ENCODE measurements at regions not wholly inside any gene's neighbourhood (a gene's known extent, or its start where the extent isn't known, plus 50 kb on each side); places are given as distances from the start of the nearest gene placed in this dataset.

DNA sequence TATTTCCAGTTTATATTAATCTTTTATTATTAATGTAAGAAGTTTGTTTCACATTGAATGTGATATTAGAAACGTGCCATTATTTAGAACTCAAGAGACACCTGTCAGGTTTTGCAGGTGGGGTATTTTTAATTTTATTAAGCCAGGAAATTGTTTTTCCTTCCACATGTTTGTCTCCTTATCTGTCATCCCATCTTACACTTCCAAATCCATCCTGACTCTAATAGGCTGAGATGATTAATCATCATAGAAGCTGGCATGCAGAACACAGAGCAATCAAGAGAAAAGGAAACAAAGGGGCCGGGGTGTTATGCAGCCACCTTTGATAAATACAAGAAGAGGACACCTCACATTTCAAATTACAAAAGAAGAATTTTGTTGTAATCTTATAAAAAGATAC, 506.5 kb downstream of the ISL1 start (continued):
- TF ChIP-seq ZBTB33 (IDR thresholded peaks at IDR 0.05) (no peak), WRNIP1 (IDR thresholded peaks at IDR 0.05; ENCODE audit: borderline replicate concordance, low read depth, low read length) (no peak), SPI1 (IDR thresholded peaks at IDR 0.05; ENCODE audit: borderline replicate concordance, insufficient read depth, low read depth, low read length) (no peak), NBN (IDR thresholded peaks at IDR 0.05) (no peak), JUNB (IDR thresholded peaks at IDR 0.05) (no peak), ZNF592 (IDR thresholded peaks at IDR 0.05) (no peak), RAD51 (IDR thresholded peaks at IDR 0.05) (no peak)

All from GM12878 (cell line).